GM18909 (cell line): ENCODE measurements at regions not wholly inside any gene's neighbourhood (a gene's known extent, or its start where the extent isn't known, plus 50 kb on each side); places are given as distances from the start of the nearest gene placed in this dataset.

Experiments
- ATAC-seq: cut with Tn5 transposase; IDR thresholded peaks from one replicate; pipeline ENCODE4 v1.9.1; 2021; ENCODE audit warnings: mild to moderate bottlenecking; ENCODE audit not compliant: unreplicated experiment, poor library complexity

GRCh38 chr20:61031101-61031830 lies 220.8 kb upstream of the CDH4 start:
- ATAC-seq: no peak

- no peak for ATAC-seq
Observed at GRCh38 chr20:61037498-61037897, 214.6 kb upstream of the CDH4 start.

GRCh38 chr20:61041481-61041880 lies 210.6 kb upstream of the CDH4 start:
- ATAC-seq: no peak

- no peak for ATAC-seq
Observed at GRCh38 chr20:61042506-61043385, 209.3 kb upstream of the CDH4 start.

- no peak for ATAC-seq
Observed at GRCh38 chr20:61043681-61044080, 208.4 kb upstream of the CDH4 start.

GRCh38 chr20:61044499-61044898 lies 207.6 kb upstream of the CDH4 start:
- ATAC-seq: no peak

GRCh38 chr20:61045091-61045490 lies 207.0 kb upstream of the CDH4 start:
- ATAC-seq: no peak

GRCh38 chr20:61045876-61046585 lies 206.0 kb upstream of the CDH4 start:
- no peak for ATAC-seq

- no peak for ATAC-seq
Observed at GRCh38 chr20:61046721-61047351, 205.2 kb upstream of the CDH4 start.

GRCh38 chr20:61047515-61047914 lies 204.5 kb upstream of the CDH4 start:
- ATAC-seq: no peak

GRCh38 chr20:61048302-61048701 lies 203.8 kb upstream of the CDH4 start:
- ATAC-seq: no peak

- no peak for ATAC-seq
Observed at GRCh38 chr20:61049684-61050083, 202.4 kb upstream of the CDH4 start.

GRCh38 chr20:61050336-61050890 lies 201.6 kb upstream of the CDH4 start:
- no peak for ATAC-seq

GRCh38 chr20:61052195-61052750 lies 199.8 kb upstream of the CDH4 start:
- no peak for ATAC-seq

GRCh38 chr20:61052776-61053442 lies 199.2 kb upstream of the CDH4 start:
- no peak for ATAC-seq

- no peak for ATAC-seq
Observed at GRCh38 chr20:61053487-61053886, 198.6 kb upstream of the CDH4 start.

GRCh38 chr20:61053889-61054288 lies 198.2 kb upstream of the CDH4 start:
- ATAC-seq: no peak

- ATAC-seq: no peak
Observed at GRCh38 chr20:61054411-61054810, 197.7 kb upstream of the CDH4 start.
